GM23338 (cell line): ENCODE measurements at regions not wholly inside any gene's neighbourhood (a gene's known extent, or its start where the extent isn't known, plus 50 kb on each side); places are given as distances from the start of the nearest gene placed in this dataset.

ENCODE experiments used
- CREB1 ChIP-seq: fragments of 250-450 bp; sonication (Bioruptor Pico); IDR thresholded peaks from 2 replicates; pipeline ENCODE4 v1.5.0; 2020; ENCODE audit warnings: low read depth, mild to moderate bottlenecking, moderate library complexity
- CTCF ChIP-seq, 2 experiments: fragments of 200-600 bp in 1 of 2; sonication (generic) in 1 of 2; conservative IDR thresholded peaks; 2 replicates each; pipeline versions ENCODE4 v1.5.1 to v1.6.1; 2016 to 2017; ENCODE audit warnings: antibody characterized with exemption in 2 of 2, low read depth in 2 of 2, mild to moderate bottlenecking in 2 of 2, moderate library complexity in 1 of 2
- ETS1 ChIP-seq: IDR thresholded peaks from 2 replicates; pipeline ENCODE4 v1.6.1; 2016; ENCODE audit warnings: antibody characterized with exemption
- EZH2 ChIP-seq: fragments of 200-600 bp; sonication (generic); IDR thresholded peaks from one replicate; pipeline ENCODE4 v1.8.0; 2017; ENCODE audit warnings: antibody characterized with exemption, mild to moderate bottlenecking, low read depth; ENCODE audit not compliant: unreplicated experiment
- EZH2phosphoT487 ChIP-seq: fragments of 200-600 bp; sonication (generic); IDR thresholded peaks from one replicate; pipeline ENCODE4 v1.8.1; 2018; ENCODE audit warnings: antibody characterized with exemption; ENCODE audit not compliant: unreplicated experiment
- JUNB ChIP-seq: IDR thresholded peaks from one replicate; pipeline ENCODE4 v1.6.1; 2016; ENCODE audit warnings: antibody characterized with exemption; ENCODE audit not compliant: unreplicated experiment
- NANOG ChIP-seq: IDR thresholded peaks from 2 replicates; pipeline ENCODE4 v1.6.1; 2016; ENCODE audit warnings: antibody characterized with exemption, borderline replicate concordance
- POLR2AphosphoS5 ChIP-seq: IDR thresholded peaks from 2 replicates; pipeline ENCODE4 v1.6.1; 2016; ENCODE audit warnings: antibody characterized with exemption, low read depth
- REST ChIP-seq: IDR thresholded peaks from one replicate; pipeline ENCODE4 v1.6.1; 2018; ENCODE audit warnings: antibody characterized with exemption; ENCODE audit not compliant: unreplicated experiment
- STAT1 ChIP-seq: IDR thresholded peaks from one replicate; pipeline ENCODE4 v1.6.1; 2016; ENCODE audit warnings: antibody characterized with exemption; ENCODE audit not compliant: unreplicated experiment
- ZNF114 ChIP-seq: fragments of 250-450 bp; sonication (Bioruptor Pico); IDR thresholded peaks from 2 replicates; pipeline ENCODE4 v1.5.0; 2020; ENCODE audit warnings: mild to moderate bottlenecking, moderate library complexity
- ZNF331 ChIP-seq: fragments of 250-450 bp; sonication (Bioruptor Pico); IDR thresholded peaks from 2 replicates; pipeline ENCODE4 v1.5.0; 2020; ENCODE audit warnings: low read depth, mild to moderate bottlenecking, moderate library complexity
- ZNF462 ChIP-seq: fragments of 250-450 bp; sonication (Bioruptor Pico); IDR thresholded peaks from 2 replicates; pipeline ENCODE4 v1.5.0; 2020; ENCODE audit warnings: mild to moderate bottlenecking, moderate library complexity

GRCh38 chr1:106780806-106781569, 275.5 kb upstream of the PRMT6 start:
- TF ChIP-seq CTCF (conservative IDR thresholded peaks at IDR 0.05; ENCODE audit: low read depth in 2 of 2) = no peak
- TF ChIP-seq EZH2 = no peak
- TF ChIP-seq POLR2AphosphoS5 = no peak
- no peak for TF ChIP-seq CREB1
- no peak for TF ChIP-seq REST
- no peak for TF ChIP-seq STAT1
- TF ChIP-seq EZH2phosphoT487 = no peak
- no peak for TF ChIP-seq ETS1
- TF ChIP-seq ZNF114 = no peak
- TF ChIP-seq JUNB = no peak
- no peak for TF ChIP-seq ZNF462 (CRISPR knock-in tag)
- no peak for TF ChIP-seq ZNF331 (CRISPR knock-in tag)
- no peak for TF ChIP-seq NANOG
